ENCODE measurements at regions not wholly inside any gene's neighbourhood (a gene's known extent, or its start where the extent isn't known, plus 50 kb on each side); places are given as distances from the start of the nearest gene placed in this dataset.

DNA sequence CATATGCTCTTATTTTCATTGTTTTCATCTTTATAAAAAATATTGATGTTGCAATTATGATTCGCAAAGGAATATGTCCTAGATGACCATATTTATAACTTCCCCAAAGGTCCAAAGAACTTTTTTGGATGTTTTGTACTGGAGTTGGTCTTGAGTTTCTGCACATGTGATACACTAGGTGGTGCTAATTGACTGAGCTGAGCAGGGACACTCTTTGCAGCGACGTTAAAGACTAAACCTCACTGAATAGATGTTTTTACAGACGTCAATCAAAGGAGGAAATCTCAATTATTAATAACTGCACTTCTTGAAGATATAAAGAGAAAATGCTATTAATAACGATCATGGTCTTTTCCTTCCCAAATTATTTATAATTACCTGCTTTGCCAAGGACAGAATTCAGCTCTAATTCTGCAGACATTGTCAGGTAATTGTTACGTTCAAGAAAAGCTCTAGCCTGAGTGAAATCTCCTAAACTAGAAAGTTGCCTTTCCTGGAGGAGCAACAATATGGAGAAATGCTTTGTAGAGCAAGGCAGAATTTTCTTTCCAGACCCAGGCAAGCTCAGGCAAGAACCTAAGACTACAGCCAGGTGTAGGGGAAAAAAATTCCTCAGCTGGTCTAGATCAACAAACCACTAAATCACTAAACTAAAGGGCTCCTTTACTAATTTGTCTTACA is 119.3 kb upstream of the RBBP8 start:
- Histone ChIP-seq H3K9me2 (ENCODE audit: insufficient read depth) (no peaks in the 10 kb centered on the region), H3K36me3 (ENCODE audit: control insufficient read depth in 1 of 2, insufficient read depth in 2 of 2, low read length in 2 of 2) (no peaks in the 10 kb centered on the region), H3K4me1 (ENCODE audit: control insufficient read depth in 1 of 2, insufficient read depth in 2 of 2, low read length in 2 of 2) (peaks cover 41 to 43% of the 10 kb centered on the region in 2 experiments), H3K27me3 (ENCODE audit: insufficient read depth, low read length) (no peaks in the 10 kb centered on the region), H3K9me3 (ENCODE audit: control insufficient read depth in 1 of 2, insufficient read depth in 1 of 2, low read depth in 1 of 2, low read length in 2 of 2) (no peaks in the 10 kb centered on the region), H3K4me3 (replicated peaks in 1 of 2; ENCODE audit: low read depth in 1 of 2, low read length in 2 of 2) (no peak overlapping the region), H2AFZ (ENCODE audit: low read depth, low read length, poor library complexity, severe bottlenecking) (no peak overlapping the region), H3K4me2 (ENCODE audit: low read length) (peak overlapping the region; percentile 11), H3K79me2 (ENCODE audit: insufficient read depth, low read length) (no peaks in the 10 kb centered on the region), H3K9ac (ENCODE audit: low read length) (no peak overlapping the region), H3K27ac (ENCODE audit: low read depth, low read length) (peak overlapping the region; percentile 67), H4K20me1 (ENCODE audit: insufficient read depth) (no peaks in the 10 kb centered on the region)
- TF ChIP-seq, protein P1, sequence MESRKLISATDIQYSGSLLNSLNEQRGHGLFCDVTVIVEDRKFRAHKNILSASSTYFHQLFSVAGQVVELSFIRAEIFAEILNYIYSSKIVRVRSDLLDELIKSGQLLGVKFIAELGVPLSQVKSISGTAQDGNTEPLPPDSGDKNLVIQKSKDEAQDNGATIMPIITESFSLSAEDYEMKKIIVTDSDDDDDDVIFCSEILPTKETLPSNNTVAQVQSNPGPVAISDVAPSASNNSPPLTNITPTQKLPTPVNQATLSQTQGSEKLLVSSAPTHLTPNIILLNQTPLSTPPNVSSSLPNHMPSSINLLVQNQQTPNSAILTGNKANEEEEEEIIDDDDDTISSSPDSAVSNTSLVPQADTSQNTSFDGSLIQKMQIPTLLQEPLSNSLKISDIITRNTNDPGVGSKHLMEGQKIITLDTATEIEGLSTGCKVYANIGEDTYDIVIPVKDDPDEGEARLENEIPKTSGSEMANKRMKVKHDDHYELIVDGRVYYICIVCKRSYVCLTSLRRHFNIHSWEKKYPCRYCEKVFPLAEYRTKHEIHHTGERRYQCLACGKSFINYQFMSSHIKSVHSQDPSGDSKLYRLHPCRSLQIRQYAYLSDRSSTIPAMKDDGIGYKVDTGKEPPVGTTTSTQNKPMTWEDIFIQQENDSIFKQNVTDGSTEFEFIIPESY (IDR thresholded peaks at IDR 0.05; ENCODE audit: extremely low read depth, insufficient replicate concordance, low read length), result no peak
- peak; percentile 97 for TF ChIP-seq RAD21 (IDR thresholded peaks at IDR 0.05; ENCODE audit: low read depth)
- TF ChIP-seq, protein P2, sequence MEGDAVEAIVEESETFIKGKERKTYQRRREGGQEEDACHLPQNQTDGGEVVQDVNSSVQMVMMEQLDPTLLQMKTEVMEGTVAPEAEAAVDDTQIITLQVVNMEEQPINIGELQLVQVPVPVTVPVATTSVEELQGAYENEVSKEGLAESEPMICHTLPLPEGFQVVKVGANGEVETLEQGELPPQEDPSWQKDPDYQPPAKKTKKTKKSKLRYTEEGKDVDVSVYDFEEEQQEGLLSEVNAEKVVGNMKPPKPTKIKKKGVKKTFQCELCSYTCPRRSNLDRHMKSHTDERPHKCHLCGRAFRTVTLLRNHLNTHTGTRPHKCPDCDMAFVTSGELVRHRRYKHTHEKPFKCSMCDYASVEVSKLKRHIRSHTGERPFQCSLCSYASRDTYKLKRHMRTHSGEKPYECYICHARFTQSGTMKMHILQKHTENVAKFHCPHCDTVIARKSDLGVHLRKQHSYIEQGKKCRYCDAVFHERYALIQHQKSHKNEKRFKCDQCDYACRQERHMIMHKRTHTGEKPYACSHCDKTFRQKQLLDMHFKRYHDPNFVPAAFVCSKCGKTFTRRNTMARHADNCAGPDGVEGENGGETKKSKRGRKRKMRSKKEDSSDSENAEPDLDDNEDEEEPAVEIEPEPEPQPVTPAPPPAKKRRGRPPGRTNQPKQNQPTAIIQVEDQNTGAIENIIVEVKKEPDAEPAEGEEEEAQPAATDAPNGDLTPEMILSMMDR (IDR thresholded peaks at IDR 0.05 in 2 of 3, conservative IDR thresholded peaks at IDR 0.05 in 1 of 3; ENCODE audit: borderline replicate concordance in 1 of 3, insufficient read depth in 1 of 3, low read depth in 2 of 3, low read length in 2 of 3), result peak; percentile 65 to 84 (median 83)
- ChIA-PET RAD21 (ENCODE audit: low non-redundant PET in 1 of 2, low total read pairs in 2 of 2, uncharacterized antibody in 2 of 2, unreplicated experiment in 2 of 2) (interaction anchor here (0.5 to 1.9 kb wide), 9 partner anchors 15 to 598 kb away, joined by 3 to 11 read pairs (median 4); no protein-coding TSS in a partner anchor), POLR2A (interaction anchor here (0.7 to 1.2 kb wide), 3 partner anchors 11 to 367 kb away, joined by 3 to 5 read pairs (median 4); no protein-coding TSS in a partner anchor), CTCF (interaction anchor here (0.9 to 2.6 kb wide), 13 partner anchors 9 to 889 kb away, joined by 3 to 60 read pairs (median 4); partner anchors contain the start of gene RIOK3)
- intact Hi-C loops (cut with micrococcal nuclease), result loop anchor here (1.0 to 2.0 kb wide), 3 partner anchors 165 to 599 kb away; no protein-coding TSS in a partner anchor
- DNase-seq (ENCODE audit: low read depth, low spot score) (no peak), ATAC-seq (peak; percentile 74)
- no TSS peak for BruUV-seq (replicated peaks)

Measured in HCT116 (cell line).